OCI-LY3 (cell line): ENCODE measurements at regions not wholly inside any gene's neighbourhood (a gene's known extent, or its start where the extent isn't known, plus 50 kb on each side); places are given as distances from the start of the nearest gene placed in this dataset.
A peak's percentile ranks its signal among the peaks of the same experiment; 100 is the strongest.

Experiments used
- H2AFZ ChIP-seq: fragments of 200-600, 300-600 bp; shearing (Covaris generic); 2 replicates; pipeline ENCODE4 v1.6.0; 2014; ENCODE audit warnings: antibody characterized with exemption, low read depth, low read length
- H3K27ac ChIP-seq: fragments of 200-600, 300-600 bp; sonication (generic); 2 replicates; pipeline ENCODE4 v1.5.1; 2014; ENCODE audit warnings: mild to moderate bottlenecking, low read length, moderate library complexity, mixed read lengths
- H3K27me3 ChIP-seq: fragments of 200-600, 300-600 bp; sonication (generic); 2 replicates; pipeline ENCODE4 v1.6.1; 2014; ENCODE audit warnings: low read depth, low read length, mixed read lengths
- H3K36me3 ChIP-seq: fragments of 200-600, 300-600 bp; sonication (generic); replicated peaks from 2 replicates; pipeline ENCODE3; 2014; ENCODE audit warnings: low read depth, low read length, mixed read lengths
- H3K4me1 ChIP-seq: fragments of 300-600, 200-600 bp; sonication (generic); 2 replicates; pipeline ENCODE4 v1.6.1; 2014; ENCODE audit warnings: low read length, mixed read lengths
- H3K4me2 ChIP-seq: fragments of 200-600, 300-600 bp; sonication (generic); 2 replicates; pipeline ENCODE4 v1.6.1; 2014; ENCODE audit warnings: low read length, mixed read lengths
- H3K4me3 ChIP-seq: fragments of 300-600, 200-600 bp; sonication (generic); 2 replicates; pipeline ENCODE4 v1.5.1; 2014; ENCODE audit warnings: antibody characterized with exemption, mild to moderate bottlenecking, low read length, moderate library complexity
- H3K79me2 ChIP-seq: fragments of 300-600, 200-600 bp; shearing (Covaris generic); 2 replicates; pipeline ENCODE4 v1.6.1; 2014; ENCODE audit warnings: mild to moderate bottlenecking, low read length, mixed read lengths
- H3K9ac ChIP-seq: fragments of 300-600, 200-600 bp; shearing (Covaris generic); 2 replicates; pipeline ENCODE4 v1.6.0; 2014; ENCODE audit warnings: mild to moderate bottlenecking, low read length, moderate library complexity
- H3K9me3 ChIP-seq: fragments of 200-600, 300-600 bp; shearing (Covaris generic); 2 replicates; pipeline ENCODE4 v1.6.1; 2014; ENCODE audit warnings: low read length, mixed read lengths; ENCODE audit not compliant: insufficient read depth
- H4K20me1 ChIP-seq: fragments of 200-600, 300-600 bp; sonication (generic); 2 replicates; pipeline ENCODE4 v1.6.1; 2016; ENCODE audit warnings: low read length, mixed read lengths; ENCODE audit not compliant: insufficient read depth
- CTCF ChIP-seq: fragments of 200-600, 300-600 bp; sonication (generic); IDR thresholded peaks from 2 replicates; pipeline ENCODE4 v1.5.1; 2014; ENCODE audit warnings: antibody characterized with exemption, low read length, low read depth
- EZH2phosphoT487 ChIP-seq: fragments of 200-600 bp; shearing (Covaris generic); IDR thresholded peaks from 2 replicates; pipeline ENCODE4 v1.6.1; 2018; ENCODE audit warnings: antibody characterized with exemption, mixed run types, low read depth

GRCh38 chr13:58865286-58865685 is 1233.7 kb downstream of the PCDH17 start:
- H3K4me1 ChIP-seq, result no peaks in the 10 kb centered on the region
- no peaks in the 10 kb centered on the region for H4K20me1 ChIP-seq
- H3K36me3 ChIP-seq, result no peaks in the 10 kb centered on the region
- H3K4me3 ChIP-seq, result no peak overlapping the region
- no peak overlapping the region for H3K9ac ChIP-seq
- no peaks in the 10 kb centered on the region for H3K27me3 ChIP-seq
- H2AFZ ChIP-seq, result no peak overlapping the region
- 0 out of 2 replicates have a peak, but pooled peaks cover 12% of the 10 kb centered on the region for H3K9me3 ChIP-seq
- no peak overlapping the region for H3K27ac ChIP-seq
- H3K4me2 ChIP-seq, result no peak overlapping the region
- no peaks in the 10 kb centered on the region for H3K79me2 ChIP-seq
- no peak for TF ChIP-seq EZH2phosphoT487
- TF ChIP-seq CTCF, result no peak

- Histone ChIP-seq H3K27me3 (no peaks in the 10 kb centered on the region), H3K4me2 (no peak overlapping the region), H3K36me3 (no peaks in the 10 kb centered on the region), H4K20me1 (no peaks in the 10 kb centered on the region), H3K4me1 (no peaks in the 10 kb centered on the region), H3K4me3 (no peak overlapping the region), H3K79me2 (no peaks in the 10 kb centered on the region), H3K27ac (no peak overlapping the region), H3K9me3 (0 out of 2 replicates have a peak, but pooled peaks cover 12% of the 10 kb centered on the region), H2AFZ (no peak overlapping the region), H3K9ac (no peak overlapping the region)
- no peak for TF ChIP-seq EZH2phosphoT487
- no peak for TF ChIP-seq CTCF
These were observed 1238.0 kb downstream of the PCDH17 start for GRCh38 chr13:58869566-58869965.

GRCh38 chr13:58876473-58876872 is 1244.9 kb downstream of the PCDH17 start:
- Histone ChIP-seq H3K4me1 (peaks cover 21% of the 10 kb centered on the region), H3K27ac (no peak overlapping the region), H3K4me2 (no peak overlapping the region), H3K4me3 (no peak overlapping the region), H3K36me3 (no peaks in the 10 kb centered on the region), H3K9me3 (no peaks in the 10 kb centered on the region), H3K79me2 (no peaks in the 10 kb centered on the region), H4K20me1 (no peaks in the 10 kb centered on the region), H3K27me3 (no peaks in the 10 kb centered on the region), H3K9ac (no peak overlapping the region), H2AFZ (no peak overlapping the region)
- TF ChIP-seq EZH2phosphoT487 (no peak), CTCF (no peak)

GRCh38 chr13:58879114-58879513 is 1247.6 kb downstream of the PCDH17 start:
- Histone ChIP-seq H3K79me2 (no peaks in the 10 kb centered on the region), H4K20me1 (no peaks in the 10 kb centered on the region), H3K4me1 (peaks cover 31% of the 10 kb centered on the region), H3K36me3 (no peaks in the 10 kb centered on the region), H3K9me3 (no peaks in the 10 kb centered on the region), H3K27ac (no peak overlapping the region), H3K9ac (no peak overlapping the region), H3K4me2 (peak overlapping the region; percentile 22), H3K27me3 (no peaks in the 10 kb centered on the region), H3K4me3 (no peak overlapping the region), H2AFZ (no peak overlapping the region)
- TF ChIP-seq EZH2phosphoT487 (no peak), CTCF (no peak)
